Left colon (tissue), 2 donors: ENCODE measurements at regions not wholly inside any gene's neighbourhood (a gene's known extent, or its start where the extent isn't known, plus 50 kb on each side); places are given as distances from the start of the nearest gene placed in this dataset.
"Not testable (repeated sequence)": the region's sequence is repeated elsewhere in the genome, so short reads cannot be mapped to it uniquely, and the experiment has no call there.

Experiments used
- ATAC-seq: fragments of 200-7000 bp; cut with Tn5 transposase; one replicate; pipeline ENCODE4 v1.9.1; 2020; ENCODE audit warnings: mild to moderate bottlenecking, moderate library complexity
- DNase-seq, 2 donors: peaks; one replicate each; pipeline ENCODE4 v3.0.0-alpha.2; 2020
- intact Hi-C, 2 donors: fragments of 100-400 bp; cut with DNase I in 1 of 2; cut with micrococcal nuclease in 1 of 2; formaldehyde crosslinking; loops; one replicate each; pipeline versions ENCODE4 v1.11.2 to v1.14.0; 2022; cut with DNase I, micrococcal nuclease
- donor health status: DM: no; HTN: no; CAD: no.
- donor health status: DM: yes; HTN: yes; CAD: no.

GRCh38 chr3:191518861-191519260 lies 57.9 kb downstream of the PYDC2 start:
- ATAC-seq: no peak
- DNase-seq: no peak
- intact Hi-C loops: no loop called here

GRCh38 chr3:191521055-191521454 lies 60.1 kb downstream of the PYDC2 start:
- intact Hi-C loops: no loop called here
- DNase-seq (no peak), ATAC-seq (no peak)

- intact Hi-C loops: no loop called here
- DNase-seq: no peak
- no peak for ATAC-seq
Observed at GRCh38 chr3:191523148-191523547, 62.2 kb downstream of the PYDC2 start.

- ATAC-seq: no peak
- intact Hi-C loops: no loop called here
- no peak for DNase-seq
Observed at GRCh38 chr3:191528589-191528988, 67.6 kb downstream of the PYDC2 start.

- intact Hi-C loops: no loop called here
- ATAC-seq: no peak
Observed at GRCh38 chr3:191529992-191530391, 69.0 kb downstream of the PYDC2 start.

GRCh38 chr3:191531434-191531972 lies 70.5 kb downstream of the PYDC2 start:
- DNase-seq (no peak), ATAC-seq (no peak)
- intact Hi-C loops: no loop called here

More at GRCh38 chr3:191529992-191530391, 69.0 kb downstream of the PYDC2 start:
- no peak for DNase-seq

- ATAC-seq (no peak), DNase-seq (no peak)
- intact Hi-C loops: no loop called here
Observed at GRCh38 chr3:191543018-191543417, 82.1 kb downstream of the PYDC2 start.

GRCh38 chr3:191543897-191544296 lies 82.9 kb downstream of the PYDC2 start:
- ATAC-seq (no peak), DNase-seq (no peak)
- intact Hi-C loops: no loop called here

GRCh38 chr3:191549357-191549756 lies 88.4 kb downstream of the PYDC2 start:
- ATAC-seq: no peak
- intact Hi-C loops: no loop called here
- no peak for DNase-seq

GRCh38 chr3:191555037-191555436 lies 94.1 kb downstream of the PYDC2 start:
- DNase-seq: no peak
- intact Hi-C loops: no loop called here
- no peak for ATAC-seq

- ATAC-seq (no peak), DNase-seq (no peak)
- intact Hi-C loops: no loop called here
Observed at GRCh38 chr3:191557322-191557721, 96.4 kb downstream of the PYDC2 start.

- intact Hi-C loops: no loop called here
- DNase-seq (no peak), ATAC-seq (no peak)
Observed at GRCh38 chr3:191563722-191564121, 102.8 kb downstream of the PYDC2 start.

GRCh38 chr3:191566469-191566868 lies 105.5 kb downstream of the PYDC2 start:
- no peak for DNase-seq
- intact Hi-C loops: no loop called here
- ATAC-seq: no peak

- ATAC-seq (no peak), DNase-seq (no peak)
- intact Hi-C loops: no loop called here
Observed at GRCh38 chr3:191568206-191568605, 107.2 kb downstream of the PYDC2 start.

- no peak for DNase-seq
- no peak for ATAC-seq
- intact Hi-C loops: no loop called here
Observed at GRCh38 chr3:191592105-191592504, 131.1 kb downstream of the PYDC2 start.

GRCh38 chr3:191593486-191593885 lies 132.5 kb downstream of the PYDC2 start:
- intact Hi-C loops: no loop called here
- DNase-seq (no peak), ATAC-seq (no peak)

- DNase-seq, intact Hi-C loops, ATAC-seq: not testable (repeated sequence)
Observed at GRCh38 chr3:191615511-191615910, 154.5 kb downstream of the PYDC2 start.

GRCh38 chr3:191624299-191624698 lies 163.3 kb downstream of the PYDC2 start:
- DNase-seq (no peak), ATAC-seq (no peak)
- intact Hi-C loops: no loop called here

GRCh38 chr3:191627064-191627463 lies 166.1 kb downstream of the PYDC2 start:
- DNase-seq (no peak), ATAC-seq (no peak)
- intact Hi-C loops: no loop called here

GRCh38 chr3:191628571-191628970 lies 167.6 kb downstream of the PYDC2 start:
- intact Hi-C loops: no loop called here
- DNase-seq (no peak), ATAC-seq (no peak)

GRCh38 chr3:191631496-191631895 lies 170.5 kb downstream of the PYDC2 start:
- intact Hi-C loops: no loop called here
- DNase-seq (no peak), ATAC-seq (no peak)

- DNase-seq: no peak
- no peak for ATAC-seq
- intact Hi-C loops: no loop called here
Observed at GRCh38 chr3:191634902-191635301, 173.9 kb downstream of the PYDC2 start.
